Gastroesophageal sphincter (tissue), 4 donors: ENCODE measurements at regions not wholly inside any gene's neighbourhood (a gene's known extent, or its start where the extent isn't known, plus 50 kb on each side); places are given as distances from the start of the nearest gene placed in this dataset.

Experiments
- ATAC-seq: fragments of 150-250 bp; one replicate; pipeline ENCODE4 v1.9.1; 2016; ENCODE audit warnings: mild to moderate bottlenecking, moderate library complexity
- H3K27ac ChIP-seq, 4 donors: fragments of 200-600 bp; sonication (generic) in 3 of 4; 1 replicate in 3 of 4; 2 replicates in 1 of 4; pipeline ENCODE4 v1.5.1; 2016 to 2019
- H3K27me3 ChIP-seq: fragments of 200-600 bp; sonication (generic); one replicate; pipeline ENCODE4 v1.5.1; 2019
- H3K36me3 ChIP-seq, 2 donors: fragments of 200-600 bp; sonication (generic); one replicate each; pipeline ENCODE4 v1.5.1; 2019; ENCODE audit warnings: control low read depth in 1 of 2
- H3K4me1 ChIP-seq, 3 donors: fragments of 200-600 bp; sonication (generic); 1 replicate in 2 of 3; 2 replicates in 1 of 3; pipeline ENCODE4 v1.5.1; 2016 to 2019; ENCODE audit warnings: control low read depth in 2 of 3
- H3K4me3 ChIP-seq, 2 donors: fragments of 200-600 bp; sonication (generic); one replicate each; pipeline ENCODE4 v1.5.1; 2019; ENCODE audit warnings: mild to moderate bottlenecking in 1 of 2, moderate library complexity in 1 of 2
- H3K9me3 ChIP-seq, 3 donors: fragments of 200-600 bp; sonication (generic); one replicate each; pipeline ENCODE4 v1.5.1; 2017 to 2019; ENCODE audit warnings: control low read depth in 2 of 3
- CTCF ChIP-seq, 4 experiments: fragments of 200-600 bp in 2 of 4; fragments of 450-650 bp in 2 of 4; sonication (generic) in 1 of 4; IDR thresholded peaks; one replicate each; pipeline ENCODE4 v1.5.1; 2017 to 2019; ENCODE audit warnings: antibody characterized with exemption in 4 of 4, mild to moderate bottlenecking in 2 of 4, moderate library complexity in 2 of 4
- EP300 ChIP-seq: sonication (generic); formaldehyde crosslinking; IDR thresholded peaks from one replicate; pipeline ENCODE4 v1.6.1; 2017; ENCODE audit warnings: antibody characterized with exemption, mild to moderate bottlenecking
- POLR2A ChIP-seq, 2 donors: fragments of 450-650 bp; IDR thresholded peaks; one replicate each; pipeline ENCODE4 v1.6.1; 2017; ENCODE audit warnings: antibody characterized with exemption in 2 of 2, mild to moderate bottlenecking in 2 of 2, moderate library complexity in 1 of 2
- POLR2AphosphoS5 ChIP-seq: sonication (generic); formaldehyde crosslinking; IDR thresholded peaks from one replicate; pipeline ENCODE4 v1.6.1; 2017; ENCODE audit warnings: antibody characterized with exemption
- WGBS, 2 donors: methylation state at CpG; one replicate each; pipeline ENCODE4 v1.1.5; 2018; ENCODE audit warnings: low coverage in 1 of 2; 5-methylcytosine and 5-hydroxymethylcytosine counted together

DNA sequence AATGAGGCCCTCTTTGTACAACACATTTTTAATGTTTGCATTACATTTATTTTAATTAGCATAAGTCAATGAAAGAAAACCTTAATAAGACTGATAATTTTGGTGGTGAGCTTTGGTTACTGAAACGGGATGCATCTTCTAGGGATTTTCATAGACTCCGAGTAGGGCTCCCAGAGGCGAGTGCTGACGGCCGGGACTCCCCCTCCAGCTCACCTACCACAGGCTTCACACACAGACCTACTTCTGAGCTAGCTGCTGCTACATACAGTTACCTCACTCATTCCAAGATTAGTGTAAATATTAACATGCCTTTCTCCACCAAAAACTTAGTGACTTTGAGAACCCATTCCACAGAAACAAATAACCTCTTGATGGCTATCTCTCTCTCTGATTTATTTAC, 271.1 kb downstream of the GALR1 start:
- Histone ChIP-seq H3K36me3 (no peaks in the 10 kb centered on the region), H3K9me3 (no peaks in the 10 kb centered on the region), H3K4me1 (no peaks in the 10 kb centered on the region), H3K27ac (no peak overlapping the region), H3K27me3 (no peaks in the 10 kb centered on the region), H3K4me3 (no peak overlapping the region)
- no peak for ATAC-seq
- TF ChIP-seq POLR2A (IDR thresholded peaks at IDR 0.05) (no peak), CTCF (IDR thresholded peaks at IDR 0.05) (no peak), EP300 (no peak), POLR2AphosphoS5 (no peak)
- WGBS, 2 donors: 67 to 82% methylated on average over 5 of the region's 5 CpGs

DNA sequence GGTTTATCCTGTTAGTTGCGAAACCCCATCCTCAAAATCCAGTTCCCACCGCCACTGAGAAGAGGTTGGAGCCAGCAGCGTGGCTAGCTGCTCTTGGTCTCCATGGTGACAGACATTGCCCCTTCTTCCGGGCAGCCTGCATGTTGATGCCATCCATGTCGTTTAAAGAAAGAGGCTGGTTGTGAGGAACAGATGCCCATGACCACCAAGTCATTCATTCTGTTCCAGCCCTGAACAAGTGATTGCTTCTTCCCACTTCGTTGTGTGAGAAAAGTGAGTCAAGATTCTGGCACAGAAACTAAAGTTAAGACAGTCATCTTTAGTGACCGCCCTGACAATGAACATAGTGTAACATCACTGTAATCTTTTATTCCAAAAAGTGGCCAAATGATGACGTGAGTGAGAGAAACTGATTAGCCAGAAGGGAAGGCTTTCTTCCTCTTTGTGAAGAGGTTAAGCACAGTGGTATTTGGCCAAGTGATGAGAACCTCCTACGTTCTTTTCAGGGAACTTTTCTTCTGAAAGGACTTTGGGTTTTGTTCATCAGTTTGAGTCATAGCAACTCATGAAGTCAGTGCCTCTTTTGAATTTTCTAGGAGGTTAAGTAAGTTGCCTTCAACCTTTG, 272.5 kb downstream of the GALR1 start:
- 55 to 60% methylated on average over 8 of the region's 9 CpGs for WGBS, 2 donors
- no peak for TF ChIP-seq POLR2AphosphoS5
- no peak for TF ChIP-seq POLR2A (IDR thresholded peaks at IDR 0.05)
- TF ChIP-seq CTCF (IDR thresholded peaks at IDR 0.05): no peak
- TF ChIP-seq EP300: no peak
- Histone ChIP-seq H3K9me3 (no peaks in the 10 kb centered on the region), H3K36me3 (no peaks in the 10 kb centered on the region), H3K27ac (no peak overlapping the region), H3K4me3 (no peak overlapping the region), H3K27me3 (no peaks in the 10 kb centered on the region), H3K4me1 (no peaks in the 10 kb centered on the region)
- peak; percentile 56 for ATAC-seq

DNA sequence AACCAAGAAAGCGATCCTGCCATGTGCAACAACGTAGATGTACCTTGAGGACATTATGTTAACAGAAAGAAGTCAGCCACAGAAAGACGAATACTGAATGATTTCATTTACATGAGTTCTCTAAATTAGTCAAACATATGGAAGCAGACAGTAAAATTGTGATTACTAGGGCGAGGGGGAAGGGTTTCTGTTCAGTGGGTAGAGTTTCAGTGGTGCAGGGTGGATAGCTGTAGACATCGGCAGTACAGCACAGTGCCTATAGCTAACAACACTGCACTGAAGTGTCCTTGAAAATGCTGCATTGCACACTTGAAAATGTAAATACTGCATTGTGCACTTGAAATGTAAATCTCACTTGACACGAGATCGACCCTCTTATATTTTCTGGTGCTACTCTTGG, 275.3 kb downstream of the GALR1 start:
- no peak overlapping the region for H3K27ac ChIP-seq
- no peaks in the 10 kb centered on the region for H3K36me3 ChIP-seq
- no peaks in the 10 kb centered on the region for H3K27me3 ChIP-seq
- no peaks in the 10 kb centered on the region for H3K4me1 ChIP-seq
- H3K9me3 ChIP-seq: no peaks in the 10 kb centered on the region
- no peak overlapping the region for H3K4me3 ChIP-seq
- TF ChIP-seq POLR2A (IDR thresholded peaks at IDR 0.05) (no peak), CTCF (IDR thresholded peaks at IDR 0.05) (no peak), POLR2AphosphoS5 (no peak), EP300 (no peak)
- no peak for ATAC-seq
- 73 to 77% methylated on average over 7 of the region's 7 CpGs for WGBS, 2 donors

DNA sequence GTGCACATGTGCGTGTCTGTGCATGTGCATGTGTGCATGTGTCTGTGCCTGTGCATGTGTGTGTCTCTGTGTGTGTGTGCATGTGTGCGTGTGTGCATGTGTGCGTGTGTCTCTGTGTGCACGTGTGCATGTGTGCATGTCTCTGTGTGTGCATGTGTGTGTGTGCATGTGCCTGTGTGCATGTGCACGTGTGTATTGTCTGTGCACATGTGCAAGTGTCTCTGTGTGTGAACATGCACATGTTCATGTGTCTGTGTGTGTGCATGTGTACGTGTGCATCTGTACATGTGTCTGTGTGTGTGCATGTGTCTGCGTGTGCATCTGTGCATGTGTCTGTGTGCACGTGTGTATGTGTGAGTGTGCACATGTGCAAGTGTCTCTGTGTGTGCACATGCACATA, 277.3 kb downstream of the GALR1 start:
- TF ChIP-seq POLR2A (IDR thresholded peaks at IDR 0.05) (no peak), CTCF (IDR thresholded peaks at IDR 0.05) (no peak), EP300 (no peak), POLR2AphosphoS5 (no peak)
- H3K27ac ChIP-seq: no peak overlapping the region
- no peak for ATAC-seq
- no peaks in the 10 kb centered on the region for H3K36me3 ChIP-seq
- H3K27me3 ChIP-seq: no peaks in the 10 kb centered on the region
- WGBS, 2 donors: 81 to 100% methylated on average over 3 to 4 of the region's 8 CpGs
- H3K9me3 ChIP-seq: no peaks in the 10 kb centered on the region
- H3K4me1 ChIP-seq: no peaks in the 10 kb centered on the region
- H3K4me3 ChIP-seq: no peak overlapping the region

GRCh38 chr18:77528872-77529271, 279.2 kb downstream of the GALR1 start:
- no peak for ATAC-seq
- WGBS, 2 donors: 66 to 69% methylated on average over 3 of the region's 3 CpGs
- Histone ChIP-seq H3K36me3 (no peaks in the 10 kb centered on the region), H3K4me1 (no peaks in the 10 kb centered on the region), H3K4me3 (no peak overlapping the region), H3K9me3 (no peaks in the 10 kb centered on the region), H3K27ac (no peak overlapping the region), H3K27me3 (no peaks in the 10 kb centered on the region)
- TF ChIP-seq CTCF (IDR thresholded peaks at IDR 0.05) (no peak), POLR2A (IDR thresholded peaks at IDR 0.05) (no peak), EP300 (no peak), POLR2AphosphoS5 (no peak)
